Ishikawa (cell line): ENCODE measurements at regions not wholly inside any gene's neighbourhood (a gene's known extent, or its start where the extent isn't known, plus 50 kb on each side); places are given as distances from the start of the nearest gene placed in this dataset.

Experiments
- CEBPB ChIP-seq: IDR thresholded peaks from 2 replicates; pipeline ENCODE4 v1.6.1; 2012
- EP300 ChIP-seq: IDR thresholded peaks from 2 replicates; pipeline ENCODE4 v1.6.1; 2012; ENCODE audit warnings: borderline replicate concordance
- REST ChIP-seq: IDR thresholded peaks from 2 replicates; pipeline ENCODE4 v1.6.1; 2012; ENCODE audit warnings: low read depth, mild to moderate bottlenecking
- TCF12 ChIP-seq: IDR thresholded peaks from 2 replicates; pipeline ENCODE4 v1.6.1; 2012; ENCODE audit warnings: low read depth
- TEAD4 ChIP-seq: IDR thresholded peaks from 2 replicates; pipeline ENCODE4 v1.6.1; 2012
- YY1 ChIP-seq: IDR thresholded peaks from 2 replicates; pipeline ENCODE4 v1.6.1; 2012; ENCODE audit warnings: low read depth
- TF ChIP-seq, protein P1 (sequence below): IDR thresholded peaks from 2 replicates; pipeline ENCODE4 v1.6.1; 2012

- TF ChIP-seq YY1 (no peak), TEAD4 (no peak), TCF12 (no peak), EP300 (no peak), REST (no peak), CEBPB (no peak)
- TF ChIP-seq, protein P1, sequence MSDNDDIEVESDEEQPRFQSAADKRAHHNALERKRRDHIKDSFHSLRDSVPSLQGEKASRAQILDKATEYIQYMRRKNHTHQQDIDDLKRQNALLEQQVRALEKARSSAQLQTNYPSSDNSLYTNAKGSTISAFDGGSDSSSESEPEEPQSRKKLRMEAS: no peak
These were observed 214.5 kb downstream of the TMEM167A start for GRCh38 chr5:82862711-82863110.
